ENCODE measurements at regions not wholly inside any gene's neighbourhood (a gene's known extent, or its start where the extent isn't known, plus 50 kb on each side); places are given as distances from the start of the nearest gene placed in this dataset.
"Not testable (repeated sequence)": the region's sequence is repeated elsewhere in the genome, so short reads cannot be mapped to it uniquely, and the experiment has no call there.

GRCh38 chr3:155995525-155996370 is 124.6 kb upstream of the KCNAB1 start:
- Histone ChIP-seq H3K36me3 (ENCODE audit: insufficient read depth, low read length) (no peaks in the 10 kb centered on the region), H3K9me3 (ENCODE audit: low read depth, low read length) (no peaks in the 10 kb centered on the region), H3K4me3 (no peak overlapping the region), H3K9ac (ENCODE audit: insufficient read length) (no peak overlapping the region), H3K27ac (no peak overlapping the region)
- peak; percentile 22 for DNase-seq (ENCODE audit: low read depth, low spot score)
- TF ChIP-seq FOXP2 (optimal IDR thresholded peaks at IDR 0.05; ENCODE audit: control extremely low read depth, extremely low read length, insufficient read depth) = no peak

- H3K4me3 ChIP-seq = no peak overlapping the region
- TF ChIP-seq EZH2 (IDR thresholded peaks at IDR 0.05) (no peak), POLR2AphosphoS5 (IDR thresholded peaks at IDR 0.05; ENCODE audit: borderline replicate concordance, low read depth, low read length) (no peak), FOXP2 (optimal IDR thresholded peaks at IDR 0.05; ENCODE audit: control extremely low read depth, extremely low read length, insufficient read depth) (no peak)
- H3K36me3 ChIP-seq (ENCODE audit: insufficient read depth, low read length) = no peaks in the 10 kb centered on the region
- no peak overlapping the region for H3K9ac ChIP-seq (ENCODE audit: insufficient read length)
- no peak for DNase-seq (ENCODE audit: low read depth, low spot score)
- no peaks in the 10 kb centered on the region for H3K9me3 ChIP-seq (ENCODE audit: low read depth, low read length)
- H3K27ac ChIP-seq = no peak overlapping the region
Measured at GRCh38 chr3:155996882-155997281, 123.5 kb upstream of the KCNAB1 start.

- H3K27ac ChIP-seq; H3K4me3 ChIP-seq; H3K36me3 ChIP-seq (ENCODE audit: insufficient read depth, low read length); H3K9me3 ChIP-seq (ENCODE audit: low read depth, low read length); DNase-seq (ENCODE audit: low read depth, low spot score); H3K9ac ChIP-seq (ENCODE audit: insufficient read length): not testable (repeated sequence)
Measured at GRCh38 chr3:155998173-155998572, 122.2 kb upstream of the KCNAB1 start.

- TF ChIP-seq EZH2 (IDR thresholded peaks at IDR 0.05) (no peak), POLR2AphosphoS5 (IDR thresholded peaks at IDR 0.05; ENCODE audit: borderline replicate concordance, low read depth, low read length) (no peak), FOXP2 (optimal IDR thresholded peaks at IDR 0.05; ENCODE audit: control extremely low read depth, extremely low read length, insufficient read depth) (no peak)
- DNase-seq (ENCODE audit: low read depth, low spot score) = peak; percentile 14
- H3K9me3 ChIP-seq (ENCODE audit: low read depth, low read length) = no peaks in the 10 kb centered on the region
- peak overlapping the region; percentile 29; the same call in 1 of the 2 replicates for H3K4me3 ChIP-seq
- no peak overlapping the region for H3K9ac ChIP-seq (ENCODE audit: insufficient read length)
- H3K27ac ChIP-seq = 0 out of 2 replicates have a peak overlapping the region, but pooled peaks have one; percentile 3
- H3K36me3 ChIP-seq (ENCODE audit: insufficient read depth, low read length) = no peaks in the 10 kb centered on the region
Measured at GRCh38 chr3:156005736-156006135, 114.6 kb upstream of the KCNAB1 start.

- no peak for DNase-seq (ENCODE audit: low read depth, low spot score)
- Histone ChIP-seq H3K9ac (ENCODE audit: insufficient read length) (no peak overlapping the region), H3K9me3 (ENCODE audit: low read depth, low read length) (no peaks in the 10 kb centered on the region), H3K4me3 (no peak overlapping the region), H3K27ac (no peak overlapping the region), H3K36me3 (ENCODE audit: insufficient read depth, low read length) (no peaks in the 10 kb centered on the region)
- TF ChIP-seq EZH2 (IDR thresholded peaks at IDR 0.05) (no peak), FOXP2 (optimal IDR thresholded peaks at IDR 0.05; ENCODE audit: control extremely low read depth, extremely low read length, insufficient read depth) (no peak), POLR2AphosphoS5 (IDR thresholded peaks at IDR 0.05; ENCODE audit: borderline replicate concordance, low read depth, low read length) (no peak)
Measured at GRCh38 chr3:156010829-156011228, 109.5 kb upstream of the KCNAB1 start.

GRCh38 chr3:156014489-156014888 is 105.9 kb upstream of the KCNAB1 start:
- Histone ChIP-seq H3K9ac (ENCODE audit: insufficient read length) (no peak overlapping the region), H3K27ac (no peak overlapping the region), H3K36me3 (ENCODE audit: insufficient read depth, low read length) (no peaks in the 10 kb centered on the region), H3K4me3 (no peak overlapping the region), H3K9me3 (ENCODE audit: low read depth, low read length) (no peaks in the 10 kb centered on the region)
- DNase-seq (ENCODE audit: low read depth, low spot score) = no peak
- TF ChIP-seq FOXP2 (optimal IDR thresholded peaks at IDR 0.05; ENCODE audit: control extremely low read depth, extremely low read length, insufficient read depth) (no peak), POLR2AphosphoS5 (IDR thresholded peaks at IDR 0.05; ENCODE audit: borderline replicate concordance, low read depth, low read length) (no peak), EZH2 (IDR thresholded peaks at IDR 0.05) (no peak)

GRCh38 chr3:156016902-156017301 is 103.5 kb upstream of the KCNAB1 start:
- H3K36me3 ChIP-seq (ENCODE audit: insufficient read depth, low read length) = no peaks in the 10 kb centered on the region
- H3K4me3 ChIP-seq = no peak overlapping the region
- H3K9me3 ChIP-seq (ENCODE audit: low read depth, low read length) = no peaks in the 10 kb centered on the region
- no peak for DNase-seq (ENCODE audit: low read depth, low spot score)
- no peak for TF ChIP-seq FOXP2 (optimal IDR thresholded peaks at IDR 0.05; ENCODE audit: control extremely low read depth, extremely low read length, insufficient read depth)
- no peak for TF ChIP-seq EZH2 (IDR thresholded peaks at IDR 0.05)
- no peak for TF ChIP-seq POLR2AphosphoS5 (IDR thresholded peaks at IDR 0.05; ENCODE audit: borderline replicate concordance, low read depth, low read length)
- no peak overlapping the region for H3K9ac ChIP-seq (ENCODE audit: insufficient read length)
- no peak overlapping the region for H3K27ac ChIP-seq

- Histone ChIP-seq H3K9ac (ENCODE audit: insufficient read length) (no peak overlapping the region), H3K9me3 (ENCODE audit: low read depth, low read length) (no peaks in the 10 kb centered on the region)
- TF ChIP-seq FOXP2 (optimal IDR thresholded peaks at IDR 0.05; ENCODE audit: control extremely low read depth, extremely low read length, insufficient read depth) (no peak), EZH2 (IDR thresholded peaks at IDR 0.05) (no peak), POLR2AphosphoS5 (IDR thresholded peaks at IDR 0.05; ENCODE audit: borderline replicate concordance, low read depth, low read length) (no peak)
Measured at GRCh38 chr3:156017352-156018030, 102.9 kb upstream of the KCNAB1 start.

More at GRCh38 chr3:156017352-156018030, 102.9 kb upstream of the KCNAB1 start:
- no peak overlapping the region for H3K27ac ChIP-seq
- DNase-seq (ENCODE audit: low read depth, low spot score) = no peak
- no peak overlapping the region for H3K4me3 ChIP-seq
- no peaks in the 10 kb centered on the region for H3K36me3 ChIP-seq (ENCODE audit: insufficient read depth, low read length)
